Body of pancreas (tissue), 4 donors: ENCODE measurements at regions not wholly inside any gene's neighbourhood (a gene's known extent, or its start where the extent isn't known, plus 50 kb on each side); places are given as distances from the start of the nearest gene placed in this dataset.

ENCODE experiments used
- ATAC-seq: fragments of 150-250 bp; one replicate; pipeline ENCODE4 v1.9.1; 2016
- DNase-seq, 4 donors: peaks; one replicate each; pipeline ENCODE4 v3.0.0-alpha.2; 2019
- H3K27ac ChIP-seq, 4 donors: fragments of 200-600 bp; sonication (generic); 1 replicate in 3 of 4; 2 replicates in 1 of 4; pipeline versions ENCODE4 v1.5.1 to v1.6.1; 2016 to 2019; ENCODE audit warnings: mild to moderate bottlenecking in 1 of 4, mixed read lengths in 1 of 4, moderate library complexity in 1 of 4
- H3K27me3 ChIP-seq, 2 donors: fragments of 200-600 bp; sonication (generic); one replicate each; pipeline ENCODE4 v1.6.0; 2016; ENCODE audit warnings: mild to moderate bottlenecking in 1 of 2
- H3K36me3 ChIP-seq, 2 donors: fragments of 200-600 bp; sonication (generic); replicated peaks in 1 of 2; 2 replicates each; pipeline ENCODE4 v1.5.1; 2016; ENCODE audit warnings: low read depth in 2 of 2; ENCODE audit not compliant: insufficient read depth in 1 of 2
- H3K4me1 ChIP-seq: fragments of 200-600 bp; sonication (generic); one replicate; pipeline ENCODE4 v1.6.0; 2016
- H3K4me3 ChIP-seq, 2 donors: fragments of 200-600 bp; sonication (generic); 1 replicate in 1 of 2; 2 replicates in 1 of 2; pipeline ENCODE4 v1.5.1; 2016 to 2019
- H3K9me3 ChIP-seq, 3 donors: fragments of 200-600 bp; sonication (generic); 1 replicate in 2 of 3; 2 replicates in 1 of 3; pipeline ENCODE4 v1.5.1; 2016
- CTCF ChIP-seq, 7 experiments: fragments of 450-650 bp in 4 of 7; fragments of 200-600 bp in 3 of 7; sonication (generic) in 3 of 7; IDR thresholded peaks; one replicate each; pipeline ENCODE4 v1.5.1; 2016 to 2019; ENCODE audit warnings: antibody characterized with exemption in 7 of 7
- POLR2A ChIP-seq, 3 donors: fragments of 450-650 bp; IDR thresholded peaks; one replicate each; pipeline ENCODE4 v1.6.1; 2016; ENCODE audit warnings: antibody characterized with exemption in 3 of 3, mild to moderate bottlenecking in 2 of 3
- WGBS, 2 donors: methylation state at CpG; one replicate each; pipeline ENCODE4 v1.1.5; 2017; 5-methylcytosine and 5-hydroxymethylcytosine counted together
- intact Hi-C: fragments of 100-400 bp; cut with DNase I; formaldehyde crosslinking; loops from one replicate; pipeline ENCODE4 v1.15.1; 2023

- H3K36me3 ChIP-seq: no peaks in the 10 kb centered on the region
- no peaks in the 10 kb centered on the region for H3K9me3 ChIP-seq
- WGBS, 2 donors: 39 to 58% methylated on average over 6 of the region's 6 CpGs
- ATAC-seq: no peak
- no peak for DNase-seq
- no peaks in the 10 kb centered on the region for H3K4me1 ChIP-seq
- H3K4me3 ChIP-seq: no peak overlapping the region
- no peaks in the 10 kb centered on the region for H3K27me3 ChIP-seq
- TF ChIP-seq CTCF (IDR thresholded peaks at IDR 0.05): no peak
- TF ChIP-seq POLR2A (IDR thresholded peaks at IDR 0.05): no peak
- intact Hi-C loops: loop anchor here (5.0 to 10.0 kb wide), 2 partner anchors 479 to 631 kb away; no protein-coding TSS in a partner anchor
- H3K27ac ChIP-seq: no peak overlapping the region
Observed at GRCh38 chr20:16806061-16806460, 57.9 kb downstream of the OTOR start.

GRCh38 chr20:16806886-16807285 lies 58.7 kb downstream of the OTOR start:
- no peaks in the 10 kb centered on the region for H3K4me1 ChIP-seq
- no peaks in the 10 kb centered on the region for H3K9me3 ChIP-seq
- ATAC-seq: no peak
- H3K27me3 ChIP-seq: no peaks in the 10 kb centered on the region
- no peaks in the 10 kb centered on the region for H3K36me3 ChIP-seq
- TF ChIP-seq CTCF (IDR thresholded peaks at IDR 0.05): no peak
- no peak for TF ChIP-seq POLR2A (IDR thresholded peaks at IDR 0.05)
- no peak overlapping the region for H3K4me3 ChIP-seq
- DNase-seq: no peak
- H3K27ac ChIP-seq: no peak overlapping the region
- 56 to 61% methylated on average over 7 of the region's 7 CpGs for WGBS, 2 donors
- intact Hi-C loops: loop anchor here (5.0 to 10.0 kb wide), 2 partner anchors 478 to 630 kb away; no protein-coding TSS in a partner anchor

- intact Hi-C loops: loop anchor here (5.0 to 10.0 kb wide), 2 partner anchors 476 to 629 kb away; no protein-coding TSS in a partner anchor
- WGBS, 2 donors: 47 to 48% methylated on average over 4 of the region's 4 CpGs
- Histone ChIP-seq H3K4me1 (no peaks in the 10 kb centered on the region), H3K4me3 (no peak overlapping the region), H3K9me3 (no peaks in the 10 kb centered on the region), H3K27ac (no peak overlapping the region), H3K27me3 (no peaks in the 10 kb centered on the region), H3K36me3 (no peaks in the 10 kb centered on the region)
- ATAC-seq: no peak
- no peak for TF ChIP-seq POLR2A (IDR thresholded peaks at IDR 0.05)
- no peak for TF ChIP-seq CTCF (IDR thresholded peaks at IDR 0.05)
- DNase-seq: no peak
Observed at GRCh38 chr20:16808796-16809195, 60.6 kb downstream of the OTOR start.

- H3K27ac ChIP-seq: no peak overlapping the region
- WGBS, 2 donors: 61 to 71% methylated on average over 3 of the region's 3 CpGs
Observed at GRCh38 chr20:16810216-16810615, 62.1 kb downstream of the OTOR start.

More at GRCh38 chr20:16810216-16810615, 62.1 kb downstream of the OTOR start:
- intact Hi-C loops: no loop called here
- no peak for ATAC-seq
- TF ChIP-seq POLR2A (IDR thresholded peaks at IDR 0.05) (no peak), CTCF (IDR thresholded peaks at IDR 0.05) (no peak)
- Histone ChIP-seq H3K4me1 (no peaks in the 10 kb centered on the region), H3K9me3 (no peaks in the 10 kb centered on the region), H3K36me3 (no peaks in the 10 kb centered on the region), H3K4me3 (no peak overlapping the region), H3K27me3 (no peaks in the 10 kb centered on the region)
- DNase-seq: no peak
